HepG2 (cell line): ENCODE measurements at regions not wholly inside any gene's neighbourhood (a gene's known extent, or its start where the extent isn't known, plus 50 kb on each side); places are given as distances from the start of the nearest gene placed in this dataset.
A peak's percentile ranks its signal among the peaks of the same experiment; 100 is the strongest.
"Not testable (repeated sequence)": the region's sequence is repeated elsewhere in the genome, so short reads cannot be mapped to it uniquely, and the experiment has no call there.

Source experiments
- ATAC-seq: fragments of 200-7000 bp; cut with Tn5 transposase; 3 replicates; pipeline ENCODE4 v1.9.1; 2020; ENCODE audit warnings: mild to moderate bottlenecking, moderate library complexity
- BruUV-seq: library from RNA; stranded (reverse); fragments of 400-500 nt; replicated peaks from 2 replicates; lab custom pipeline; 2021; lab: Mats Ljungman, UMichigan
- CTCF ChIA-PET: fragments of 300-600 bp; formaldehyde crosslinking; extraction: SDS; loops from one replicate; lab custom pipeline; 2021; ENCODE audit warnings: low total read pairs, inconsistent platforms, low intra/inter-chr PET ratio; lab: Yijun Ruan, JAX
- POLR2A ChIA-PET: fragments of 350-600 bp; sonication (Branson Sonifier 250); formaldehyde crosslinking; loops from one replicate; lab custom pipeline; 2020; ENCODE audit warnings: antibody characterized with exemption, inconsistent platforms; lab: Yijun Ruan, JAX
- DNase-seq: peaks from one replicate; pipeline ENCODE4 v3.0.0-alpha.2; 2015; ENCODE audit warnings: low spot score
- FAIRE-seq: peaks from 3 replicates; lab custom pipeline; 2011; peaks lifted over from hg19 to GRCh38; lab: Jason Lieb, UNC
- H2AFZ ChIP-seq: one replicate; pipeline ENCODE4 v1.6.1; 2011; ENCODE audit warnings: low read length, inconsistent platforms
- H3K27ac ChIP-seq: fragments of 300-600 bp; 3 replicates; pipeline ENCODE4 v1.8.0; 2011; ENCODE audit warnings: mixed run types, mild to moderate bottlenecking, mixed read lengths, low read length, inconsistent platforms; ENCODE audit not compliant: insufficient read depth; ENCODE audit errors: extremely low read length
- H3K27me3 ChIP-seq, 2 experiments: fragments of 200-600 bp in 1 of 2; 2 replicates in 1 of 2; 3 replicates in 1 of 2; pipeline versions ENCODE4 v1.6.0 to v1.8.0; 2011; ENCODE audit warnings: low read length in 2 of 2, mild to moderate bottlenecking in 2 of 2, moderate library complexity in 2 of 2, inconsistent platforms in 1 of 2; ENCODE audit not compliant: insufficient read depth in 2 of 2, control insufficient read depth in 1 of 2
- H3K36me3 ChIP-seq, 2 experiments: fragments of 200-600 bp in 1 of 2; replicated peaks in 1 of 2; 2 replicates in 1 of 2; 3 replicates in 1 of 2; pipeline versions ENCODE4 v1.5.1 to v1.8.0; 2011; ENCODE audit warnings: low read length in 2 of 2, inconsistent platforms in 1 of 2; ENCODE audit not compliant: insufficient read depth in 2 of 2, control insufficient read depth in 1 of 2
- H3K4me1 ChIP-seq: 2 replicates; pipeline ENCODE4 v1.5.1; 2012; ENCODE audit warnings: low read length, inconsistent platforms; ENCODE audit not compliant: insufficient read depth
- H3K4me2 ChIP-seq: 2 replicates; pipeline ENCODE4 v1.6.0; 2011; ENCODE audit warnings: low read depth, low read length, inconsistent platforms
- H3K4me3 ChIP-seq, 3 experiments: fragments of 200-600 bp in 1 of 3; sonication (generic), shearing (Covaris generic) in 1 of 3; replicated peaks in 1 of 3; 2 replicates each; pipeline ENCODE4 v1.5.1; 2011 to 2016; ENCODE audit warnings: low read length in 3 of 3, inconsistent platforms in 2 of 3, low read depth in 2 of 3, mild to moderate bottlenecking in 2 of 3, control low read depth in 1 of 3, mixed read lengths in 1 of 3; ENCODE audit not compliant: insufficient read depth in 1 of 3
- H3K79me2 ChIP-seq: one replicate; pipeline ENCODE4 v1.6.1; 2011; ENCODE audit warnings: low read length, inconsistent platforms; ENCODE audit not compliant: insufficient read depth
- H3K9ac ChIP-seq: 2 replicates; pipeline ENCODE4 v1.6.0; 2011; ENCODE audit warnings: mild to moderate bottlenecking, low read depth, low read length, inconsistent platforms; ENCODE audit not compliant: insufficient read depth
- H3K9me3 ChIP-seq: 2 replicates; pipeline ENCODE4 v1.5.1; 2012; ENCODE audit warnings: mild to moderate bottlenecking, low read length
- H4K20me1 ChIP-seq: 2 replicates; pipeline ENCODE4 v1.6.0; 2011; ENCODE audit warnings: inconsistent platforms, mild to moderate bottlenecking, low read length, moderate library complexity; ENCODE audit not compliant: insufficient read depth
- CENPT ChIP-seq: sonication (generic); formaldehyde crosslinking; IDR thresholded peaks from 2 replicates; pipeline ENCODE4 v1.8.0; 2022; ENCODE audit warnings: low read depth, mild to moderate bottlenecking, moderate library complexity, missing genetic modification reagents
- GABPA ChIP-seq, 2 experiments: IDR thresholded peaks; 2 replicates each; pipeline ENCODE4 v1.6.1; 2011 to 2016; ENCODE audit warnings: low read depth in 2 of 2, low read length in 1 of 2, missing biosample characterization in 1 of 2, missing genetic modification characterization in 1 of 2
- RAD21 ChIP-seq: fragments of 450-650 bp; formaldehyde crosslinking; IDR thresholded peaks from 2 replicates; pipeline ENCODE4 v1.5.0; 2020; ENCODE audit warnings: mild to moderate bottlenecking
- SMC3 ChIP-seq: IDR thresholded peaks from 2 replicates; pipeline ENCODE4 v1.6.1; 2011; ENCODE audit warnings: low read length, improper control_type of control experiment
- STAG1 ChIP-seq: sonication (generic); formaldehyde crosslinking; IDR thresholded peaks from 2 replicates; pipeline ENCODE4 v1.4.0; 2020; ENCODE audit warnings: missing genetic modification reagents
- TCF7L2 ChIP-seq: IDR thresholded peaks from 2 replicates; pipeline ENCODE4 v1.6.1; 2011; ENCODE audit warnings: mild to moderate bottlenecking, low read depth, low read length, moderate library complexity
- WGBS: methylation state at CpG from one replicate; pipeline ENCODE4 v1.1.6; 2017; ENCODE audit warnings: low lambda C conversion rate; 5-methylcytosine and 5-hydroxymethylcytosine counted together
- in situ Hi-C: cut with HindIII; loops from 2 replicates; pipeline ENCODE4 v1.10.0; 2017; ENCODE audit warnings: low pct_unique_long_range_greater_than_20kb; ENCODE audit not compliant: extremely low pct_ligation_motif_present
- intact Hi-C: fragments of 100-400 bp; cut with micrococcal nuclease; formaldehyde crosslinking; loops from one replicate; pipeline ENCODE4 v1.10.0; 2022; ENCODE audit not compliant: unreplicated experiment
- TF ChIP-seq, protein P1 (sequence below): fragments of 450-650 bp; IDR thresholded peaks from 2 replicates; pipeline ENCODE4 v1.6.1; 2016
- TF ChIP-seq, protein P2 (sequence below): sonication (generic); formaldehyde crosslinking; IDR thresholded peaks from 2 replicates; pipeline ENCODE4 v1.5.0; 2020; ENCODE audit warnings: mild to moderate bottlenecking, missing genetic modification reagents, moderate library complexity
- TF ChIP-seq, protein P3 (sequence below): IDR thresholded peaks from 2 replicates; pipeline ENCODE4 v1.6.1; 2016; ENCODE audit warnings: low read depth, borderline replicate concordance

DNA sequence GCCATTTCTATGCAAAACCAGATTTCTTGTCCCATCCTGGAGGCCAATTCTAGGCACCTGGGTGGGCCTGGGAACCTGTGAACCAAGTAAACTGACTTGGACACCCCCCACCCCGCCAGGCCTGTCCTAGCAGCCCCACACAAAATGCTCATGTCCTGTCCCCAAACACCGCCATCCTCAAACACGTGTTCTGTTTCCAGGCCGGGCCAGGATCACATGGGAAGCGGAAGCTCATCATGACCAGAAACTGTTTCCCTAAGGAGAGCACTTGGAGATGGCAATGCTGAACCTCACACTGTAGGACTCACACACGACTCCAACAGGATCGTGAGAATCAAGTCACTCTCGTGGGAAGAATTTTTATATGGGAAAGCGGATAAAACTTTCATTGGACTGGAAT is 78.7 kb upstream of the DRD5 start:
- H4K20me1 ChIP-seq, ATAC-seq, H3K4me2 ChIP-seq, H3K9me3 ChIP-seq, CTCF ChIA-PET, BruUV-seq, H3K9ac ChIP-seq, H3K4me1 ChIP-seq, FAIRE-seq, H3K79me2 ChIP-seq, H2AFZ ChIP-seq, H3K27me3 ChIP-seq, H3K36me3 ChIP-seq, POLR2A ChIA-PET, H3K27ac ChIP-seq, DNase-seq, H3K4me3 ChIP-seq: not testable (repeated sequence)
- TF ChIP-seq, protein P1, sequence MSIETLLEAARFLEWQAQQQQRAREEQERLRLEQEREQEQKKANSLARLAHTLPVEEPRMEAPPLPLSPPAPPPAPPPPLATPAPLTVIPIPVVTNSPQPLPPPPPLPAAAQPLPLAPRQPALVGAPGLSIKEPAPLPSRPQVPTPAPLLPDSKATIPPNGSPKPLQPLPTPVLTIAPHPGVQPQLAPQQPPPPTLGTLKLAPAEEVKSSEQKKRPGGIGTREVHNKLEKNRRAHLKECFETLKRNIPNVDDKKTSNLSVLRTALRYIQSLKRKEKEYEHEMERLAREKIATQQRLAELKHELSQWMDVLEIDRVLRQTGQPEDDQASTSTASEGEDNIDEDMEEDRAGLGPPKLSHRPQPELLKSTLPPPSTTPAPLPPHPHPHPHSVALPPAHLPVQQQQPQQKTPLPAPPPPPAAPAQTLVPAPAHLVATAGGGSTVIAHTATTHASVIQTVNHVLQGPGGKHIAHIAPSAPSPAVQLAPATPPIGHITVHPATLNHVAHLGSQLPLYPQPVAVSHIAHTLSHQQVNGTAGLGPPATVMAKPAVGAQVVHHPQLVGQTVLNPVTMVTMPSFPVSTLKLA, result peak; percentile 94
- in situ Hi-C loops, result loop anchor here (10.0 kb wide), 1 partner anchor 312 kb away; no protein-coding TSS in a partner anchor
- 70% methylated on average over 8 of the region's 9 CpGs for WGBS
- intact Hi-C loops, result loop anchor here (1.0 to 5.0 kb wide), 2 partner anchors 315 to 360 kb away; no protein-coding TSS in a partner anchor

DNA sequence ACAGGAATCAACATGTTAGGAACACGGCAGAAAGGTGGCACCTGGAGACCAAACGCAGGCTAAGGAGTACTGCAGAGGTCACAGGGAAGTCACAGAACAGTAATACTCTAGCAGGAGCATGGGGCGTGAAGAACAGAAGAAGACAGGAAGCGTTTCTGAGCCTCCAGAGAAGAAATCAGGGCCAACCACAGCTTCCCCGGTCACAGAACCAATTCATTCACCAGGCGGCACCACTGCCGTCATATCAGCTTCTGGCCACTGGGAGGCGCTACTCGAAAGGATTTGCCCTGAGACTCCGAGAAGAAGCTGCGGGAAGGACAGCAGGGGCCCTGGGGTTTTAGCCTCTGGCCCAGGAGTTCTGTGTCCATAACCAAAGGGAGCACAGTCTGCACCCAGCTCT is 78.0 kb upstream of the DRD5 start:
- CTCF ChIA-PET, result no interaction called here
- FAIRE-seq, result no peak
- 3% methylated on average over 8 of the region's 11 CpGs for WGBS

More for the DNA sequence above, 78.0 kb upstream of the DRD5 start:
- Histone ChIP-seq H3K79me2 (no peaks in the 10 kb centered on the region), H4K20me1 (no peaks in the 10 kb centered on the region), H3K9ac (no peak overlapping the region), H3K4me3 (no peak overlapping the region), H3K36me3 (no peaks in the 10 kb centered on the region), H3K27me3 (no peaks in the 10 kb centered on the region; a peak in 1 of 5 replicates), H3K4me1 (no peaks in the 10 kb centered on the region), H3K27ac (no peak overlapping the region), H2AFZ (no peak overlapping the region), H3K4me2 (peak overlapping the region; percentile 19; the same call in 1 of the 2 replicates), H3K9me3 (no peaks in the 10 kb centered on the region)
- POLR2A ChIA-PET, result no interaction called here
- ATAC-seq, result no peak
- in situ Hi-C loops, result loop anchor here (10.0 kb wide), 1 partner anchor 311 kb away; no protein-coding TSS in a partner anchor
- peak; percentile 35 for DNase-seq
- BruUV-seq, result no TSS peak
- TF ChIP-seq TCF7L2, result no peak
- peak; percentile 84 for TF ChIP-seq STAG1
- TF ChIP-seq, protein P2, sequence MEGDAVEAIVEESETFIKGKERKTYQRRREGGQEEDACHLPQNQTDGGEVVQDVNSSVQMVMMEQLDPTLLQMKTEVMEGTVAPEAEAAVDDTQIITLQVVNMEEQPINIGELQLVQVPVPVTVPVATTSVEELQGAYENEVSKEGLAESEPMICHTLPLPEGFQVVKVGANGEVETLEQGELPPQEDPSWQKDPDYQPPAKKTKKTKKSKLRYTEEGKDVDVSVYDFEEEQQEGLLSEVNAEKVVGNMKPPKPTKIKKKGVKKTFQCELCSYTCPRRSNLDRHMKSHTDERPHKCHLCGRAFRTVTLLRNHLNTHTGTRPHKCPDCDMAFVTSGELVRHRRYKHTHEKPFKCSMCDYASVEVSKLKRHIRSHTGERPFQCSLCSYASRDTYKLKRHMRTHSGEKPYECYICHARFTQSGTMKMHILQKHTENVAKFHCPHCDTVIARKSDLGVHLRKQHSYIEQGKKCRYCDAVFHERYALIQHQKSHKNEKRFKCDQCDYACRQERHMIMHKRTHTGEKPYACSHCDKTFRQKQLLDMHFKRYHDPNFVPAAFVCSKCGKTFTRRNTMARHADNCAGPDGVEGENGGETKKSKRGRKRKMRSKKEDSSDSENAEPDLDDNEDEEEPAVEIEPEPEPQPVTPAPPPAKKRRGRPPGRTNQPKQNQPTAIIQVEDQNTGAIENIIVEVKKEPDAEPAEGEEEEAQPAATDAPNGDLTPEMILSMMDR (CRISPR knock-in tag), result peak; percentile 87
- peak; percentile 37; the same call in 1 of the 2 replicates for TF ChIP-seq RAD21
- no peak for TF ChIP-seq GABPA (IDR thresholded peaks at IDR 0.05; ENCODE audit: low read depth, low read length)
- no peak for TF ChIP-seq GABPA (CRISPR knock-in tag; IDR thresholded peaks at IDR 0.05; ENCODE audit: low read depth)
- no peak for TF ChIP-seq CENPT (CRISPR knock-in tag)
- TF ChIP-seq SMC3, result peak; percentile 39; the same call in 1 of the 2 replicates
- TF ChIP-seq, protein P3, sequence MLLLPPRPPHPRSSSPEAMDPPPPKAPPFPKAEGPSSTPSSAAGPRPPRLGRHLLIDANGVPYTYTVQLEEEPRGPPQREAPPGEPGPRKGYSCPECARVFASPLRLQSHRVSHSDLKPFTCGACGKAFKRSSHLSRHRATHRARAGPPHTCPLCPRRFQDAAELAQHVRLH, result no peak
- intact Hi-C loops, result loop anchor here (1.0 to 5.0 kb wide), 2 partner anchors 314 to 359 kb away; no protein-coding TSS in a partner anchor
